ENCODE measurements at regions not wholly inside any gene's neighbourhood (a gene's known extent, or its start where the extent isn't known, plus 50 kb on each side); places are given as distances from the start of the nearest gene placed in this dataset.

DNA sequence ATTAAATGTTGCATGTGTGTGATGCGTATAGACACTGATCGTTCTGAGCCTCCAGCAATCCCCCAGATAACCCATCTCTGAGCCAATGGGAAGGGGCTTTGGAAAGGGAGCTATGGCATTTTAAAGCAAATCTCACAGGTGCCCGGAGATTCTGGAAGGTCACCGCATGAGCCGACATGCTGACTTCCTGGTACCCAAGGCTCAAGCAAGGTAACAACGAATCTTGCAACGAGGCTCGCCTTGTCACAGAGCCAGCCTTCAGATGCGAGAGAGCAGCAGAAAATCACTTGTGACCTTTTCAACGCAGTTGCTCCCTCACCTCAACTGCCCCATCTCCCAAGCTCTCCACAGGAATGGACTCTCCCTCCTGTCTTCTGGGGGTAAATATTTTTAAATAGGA is 154.8 kb upstream of the CDH5 start:
- TF ChIP-seq, protein P1, sequence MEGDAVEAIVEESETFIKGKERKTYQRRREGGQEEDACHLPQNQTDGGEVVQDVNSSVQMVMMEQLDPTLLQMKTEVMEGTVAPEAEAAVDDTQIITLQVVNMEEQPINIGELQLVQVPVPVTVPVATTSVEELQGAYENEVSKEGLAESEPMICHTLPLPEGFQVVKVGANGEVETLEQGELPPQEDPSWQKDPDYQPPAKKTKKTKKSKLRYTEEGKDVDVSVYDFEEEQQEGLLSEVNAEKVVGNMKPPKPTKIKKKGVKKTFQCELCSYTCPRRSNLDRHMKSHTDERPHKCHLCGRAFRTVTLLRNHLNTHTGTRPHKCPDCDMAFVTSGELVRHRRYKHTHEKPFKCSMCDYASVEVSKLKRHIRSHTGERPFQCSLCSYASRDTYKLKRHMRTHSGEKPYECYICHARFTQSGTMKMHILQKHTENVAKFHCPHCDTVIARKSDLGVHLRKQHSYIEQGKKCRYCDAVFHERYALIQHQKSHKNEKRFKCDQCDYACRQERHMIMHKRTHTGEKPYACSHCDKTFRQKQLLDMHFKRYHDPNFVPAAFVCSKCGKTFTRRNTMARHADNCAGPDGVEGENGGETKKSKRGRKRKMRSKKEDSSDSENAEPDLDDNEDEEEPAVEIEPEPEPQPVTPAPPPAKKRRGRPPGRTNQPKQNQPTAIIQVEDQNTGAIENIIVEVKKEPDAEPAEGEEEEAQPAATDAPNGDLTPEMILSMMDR (IDR thresholded peaks at IDR 0.05; ENCODE audit: low read length, missing control alignments): no peak

DNA sequence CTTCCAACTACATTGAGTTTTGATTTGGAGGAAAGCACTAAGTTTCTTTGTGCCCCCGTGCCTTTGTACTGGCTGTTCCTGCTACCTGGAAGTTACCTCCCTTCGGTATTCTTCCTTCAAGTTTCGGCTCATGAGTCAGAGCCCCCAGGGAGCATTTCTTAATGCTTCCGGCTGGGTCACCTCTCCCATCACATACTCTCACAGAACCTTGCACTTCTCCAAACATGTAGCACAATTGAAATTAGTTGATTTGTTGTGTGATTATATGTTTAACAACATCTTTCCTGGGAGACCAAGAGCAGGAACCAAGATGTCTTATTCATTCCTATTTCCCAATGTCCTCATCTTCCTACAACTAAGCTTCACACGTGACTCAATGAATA is 158.6 kb upstream of the CDH5 start:
- H3K4me3 ChIP-seq (replicated peaks; ENCODE audit: low read depth, low read length): no peak overlapping the region
- TF ChIP-seq, protein P1 (IDR thresholded peaks at IDR 0.05; ENCODE audit: low read length, missing control alignments): no peak
- DNase-seq (ENCODE audit: low read depth): no peak

More for the DNA sequence above, 154.8 kb upstream of the CDH5 start:
- H3K4me3 ChIP-seq (replicated peaks; ENCODE audit: low read depth, low read length): no peak overlapping the region
- DNase-seq (ENCODE audit: low read depth): no peak

DNA sequence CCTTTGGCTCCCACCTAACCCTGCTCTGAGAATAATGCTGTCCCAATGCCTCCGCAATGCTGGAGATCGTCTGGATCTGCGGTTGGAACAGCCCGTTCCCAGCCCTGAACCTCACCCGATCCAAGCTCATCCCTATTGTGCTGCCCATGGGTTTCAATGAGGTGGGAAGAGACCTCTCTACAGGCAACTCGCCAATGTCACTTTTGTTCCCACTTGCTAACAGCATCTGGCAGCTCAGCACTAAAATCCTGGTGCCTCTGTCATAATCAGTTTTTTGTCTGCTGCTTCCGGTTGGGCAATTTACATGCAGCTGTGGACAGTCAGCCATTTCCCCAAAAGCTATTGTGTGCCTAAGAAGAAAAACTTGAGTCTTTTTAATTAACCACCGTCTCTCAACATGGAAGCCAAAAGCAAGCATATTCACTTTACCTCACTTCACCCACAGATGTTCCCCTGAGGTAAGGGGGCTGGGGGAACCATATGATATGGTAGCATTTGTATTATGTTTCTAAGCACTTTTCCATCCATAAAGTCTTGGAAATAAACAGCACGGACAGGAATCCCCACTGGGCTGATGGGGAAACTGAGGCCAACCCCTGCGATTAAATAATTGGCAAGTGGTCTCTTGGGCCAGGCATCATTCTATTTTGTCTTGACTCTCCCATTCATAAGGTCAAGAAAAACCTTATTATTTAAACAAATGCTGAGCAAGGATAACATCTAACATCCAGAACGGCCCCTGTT is 159.2 kb upstream of the CDH5 start:
- TF ChIP-seq, protein P1 (IDR thresholded peaks at IDR 0.05; ENCODE audit: low read length, missing control alignments): no peak
- no peak overlapping the region for H3K4me3 ChIP-seq (replicated peaks; ENCODE audit: low read depth, low read length)
- DNase-seq (ENCODE audit: low read depth): peak; percentile 56

DNA sequence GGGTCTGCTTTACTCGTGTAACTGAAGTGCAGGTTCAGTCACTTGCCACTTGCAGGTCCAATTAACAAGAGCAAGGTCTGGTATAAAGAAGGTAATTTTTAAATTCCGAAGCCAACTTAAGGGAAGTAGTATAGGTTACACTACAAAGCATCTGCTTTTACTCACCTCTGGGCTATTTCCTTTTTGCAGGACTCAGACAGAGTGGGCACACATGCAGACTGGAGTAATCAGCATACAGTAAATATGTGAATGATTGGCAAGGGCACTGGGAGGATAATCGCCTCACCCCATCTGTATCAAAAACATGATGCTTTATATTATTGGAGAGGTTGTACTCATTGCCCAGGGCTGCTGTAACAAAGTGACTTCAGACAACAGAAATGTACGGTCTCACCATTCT is 160.1 kb upstream of the CDH5 start:
- no peak overlapping the region for H3K4me3 ChIP-seq (replicated peaks; ENCODE audit: low read depth, low read length)
- TF ChIP-seq, protein P1 (IDR thresholded peaks at IDR 0.05; ENCODE audit: low read length, missing control alignments): no peak
- DNase-seq (ENCODE audit: low read depth): no peak

DNA sequence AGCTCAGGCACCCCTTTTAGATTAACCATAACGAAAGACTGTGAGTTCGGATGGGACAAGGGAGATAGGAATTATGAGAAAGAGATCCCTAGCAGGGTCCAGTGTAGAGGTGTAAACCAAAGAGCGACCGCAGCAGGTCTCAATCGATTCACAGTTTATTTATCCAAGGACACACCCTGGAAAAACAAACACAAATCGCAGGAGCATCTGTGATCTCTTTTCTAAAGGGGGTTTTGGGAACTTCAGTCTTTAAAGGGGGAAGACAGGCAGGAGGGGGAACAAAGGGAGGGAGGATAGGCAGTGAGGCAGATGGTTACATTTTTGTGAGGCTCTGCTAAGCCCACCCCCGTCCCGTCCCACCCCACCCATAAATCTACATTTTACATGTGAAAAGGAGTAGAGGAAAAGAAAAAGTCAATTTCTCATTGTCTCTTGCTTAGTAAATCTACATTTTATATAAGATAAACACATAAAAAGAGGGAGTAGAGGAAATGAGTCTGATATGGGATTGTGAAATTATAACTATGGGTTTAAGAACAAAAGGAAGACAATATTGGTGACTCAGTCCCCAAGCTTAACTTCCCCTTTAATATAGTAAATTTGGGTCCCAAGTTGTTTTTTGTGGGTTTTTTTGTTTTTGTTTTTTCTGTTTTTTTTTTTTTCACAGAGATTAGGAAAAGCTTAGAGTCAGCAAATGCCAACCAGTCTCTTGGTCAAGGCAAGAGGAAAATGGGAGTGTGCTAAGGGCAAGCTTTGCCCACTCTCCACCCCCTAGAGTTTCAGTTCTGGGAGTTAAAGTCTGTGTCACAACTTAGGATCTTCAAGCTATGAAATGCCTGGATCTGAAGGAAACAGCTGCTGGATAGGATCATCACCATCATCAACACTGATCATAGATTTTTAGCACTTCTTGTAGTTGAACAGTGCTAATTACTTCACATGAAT is 160.9 kb upstream of the CDH5 start:
- DNase-seq (ENCODE audit: low read depth): peak; percentile 72
- no peak overlapping the region for H3K4me3 ChIP-seq (replicated peaks; ENCODE audit: low read depth, low read length)
- TF ChIP-seq, protein P1 (IDR thresholded peaks at IDR 0.05; ENCODE audit: low read length, missing control alignments): no peak

DNA sequence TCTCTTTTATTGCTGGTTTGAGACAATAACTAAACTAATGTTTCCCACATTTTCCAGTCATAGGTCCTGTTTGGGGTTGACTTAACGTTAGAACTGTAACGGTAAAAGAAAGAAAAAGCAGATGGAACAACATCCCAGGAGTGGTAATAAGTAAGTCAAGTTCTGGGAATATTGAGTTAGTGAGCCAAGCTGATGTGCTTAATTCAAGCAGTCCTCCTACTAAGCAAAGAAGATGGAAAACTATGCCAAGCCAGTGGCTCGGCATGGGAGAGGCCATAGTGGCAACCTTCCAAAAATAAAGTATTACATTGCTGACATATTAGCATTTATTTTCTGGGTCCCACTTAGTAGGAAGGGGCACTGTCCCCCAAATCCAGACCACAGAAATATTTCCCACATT is 161.7 kb upstream of the CDH5 start:
- no peak overlapping the region for H3K4me3 ChIP-seq (replicated peaks; ENCODE audit: low read depth, low read length)
- TF ChIP-seq, protein P1 (IDR thresholded peaks at IDR 0.05; ENCODE audit: low read length, missing control alignments): no peak
- peak; percentile 59 for DNase-seq (ENCODE audit: low read depth)
